Epithelial cell of proximal tubule (primary cell): ENCODE measurements at regions not wholly inside any gene's neighbourhood (a gene's known extent, or its start where the extent isn't known, plus 50 kb on each side); places are given as distances from the start of the nearest gene placed in this dataset.

Source experiments
- DNase-seq: peaks from one replicate; pipeline ENCODE4 v3.0.0-alpha.2; 2011; ENCODE audit warnings: low read depth
- H3K4me3 ChIP-seq: 2 replicates; pipeline ENCODE4 v1.5.1; 2011; ENCODE audit warnings: low read depth, mild to moderate bottlenecking, low read length
- TF ChIP-seq, protein P1 (sequence below): conservative IDR thresholded peaks from 2 replicates; pipeline ENCODE4 v1.5.1; 2012; ENCODE audit warnings: low read depth, mild to moderate bottlenecking, low read length

DNA sequence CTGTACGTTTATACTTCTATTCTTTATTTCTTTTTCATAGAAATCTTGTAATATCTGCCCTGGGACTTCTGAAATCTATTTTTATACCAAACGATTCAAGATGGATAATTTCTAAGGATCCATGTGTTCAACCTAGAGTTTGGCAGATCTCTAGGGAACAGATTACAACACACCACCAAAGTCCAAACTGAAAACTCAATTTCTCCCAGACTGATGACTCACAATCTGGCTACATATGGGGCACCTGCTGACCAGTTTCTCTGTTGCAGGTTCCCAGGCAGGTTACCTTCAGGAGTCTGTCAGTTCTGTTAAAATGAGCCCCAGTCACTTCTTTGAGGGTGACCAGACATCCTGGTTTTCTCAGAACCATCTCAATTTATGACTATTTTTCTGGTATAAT lies 439.4 kb downstream of the GPATCH2 start:
- DNase-seq: no peak
- H3K4me3 ChIP-seq: no peak overlapping the region
- TF ChIP-seq, protein P1, sequence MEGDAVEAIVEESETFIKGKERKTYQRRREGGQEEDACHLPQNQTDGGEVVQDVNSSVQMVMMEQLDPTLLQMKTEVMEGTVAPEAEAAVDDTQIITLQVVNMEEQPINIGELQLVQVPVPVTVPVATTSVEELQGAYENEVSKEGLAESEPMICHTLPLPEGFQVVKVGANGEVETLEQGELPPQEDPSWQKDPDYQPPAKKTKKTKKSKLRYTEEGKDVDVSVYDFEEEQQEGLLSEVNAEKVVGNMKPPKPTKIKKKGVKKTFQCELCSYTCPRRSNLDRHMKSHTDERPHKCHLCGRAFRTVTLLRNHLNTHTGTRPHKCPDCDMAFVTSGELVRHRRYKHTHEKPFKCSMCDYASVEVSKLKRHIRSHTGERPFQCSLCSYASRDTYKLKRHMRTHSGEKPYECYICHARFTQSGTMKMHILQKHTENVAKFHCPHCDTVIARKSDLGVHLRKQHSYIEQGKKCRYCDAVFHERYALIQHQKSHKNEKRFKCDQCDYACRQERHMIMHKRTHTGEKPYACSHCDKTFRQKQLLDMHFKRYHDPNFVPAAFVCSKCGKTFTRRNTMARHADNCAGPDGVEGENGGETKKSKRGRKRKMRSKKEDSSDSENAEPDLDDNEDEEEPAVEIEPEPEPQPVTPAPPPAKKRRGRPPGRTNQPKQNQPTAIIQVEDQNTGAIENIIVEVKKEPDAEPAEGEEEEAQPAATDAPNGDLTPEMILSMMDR: no peak

DNA sequence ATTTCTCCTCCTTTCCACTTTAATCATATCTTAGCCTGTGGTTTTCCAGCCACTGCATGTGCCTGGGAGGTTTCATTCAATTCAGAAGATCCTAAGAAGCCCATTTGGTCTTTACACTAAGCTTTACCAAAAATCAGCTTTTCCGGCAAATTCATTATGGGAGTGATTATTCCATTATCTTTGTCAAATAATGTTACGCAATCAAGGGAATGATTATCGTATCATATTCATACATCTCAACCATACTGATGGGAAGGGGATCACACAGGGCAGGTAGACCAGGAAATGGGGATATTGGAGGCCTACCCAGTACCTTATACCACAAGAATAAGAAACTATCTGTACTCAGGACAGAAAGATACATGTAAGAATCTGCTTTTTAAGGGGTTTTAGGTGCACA lies 440.5 kb downstream of the GPATCH2 start:
- H3K4me3 ChIP-seq: no peak overlapping the region
- TF ChIP-seq, protein P1: no peak
- DNase-seq: no peak

DNA sequence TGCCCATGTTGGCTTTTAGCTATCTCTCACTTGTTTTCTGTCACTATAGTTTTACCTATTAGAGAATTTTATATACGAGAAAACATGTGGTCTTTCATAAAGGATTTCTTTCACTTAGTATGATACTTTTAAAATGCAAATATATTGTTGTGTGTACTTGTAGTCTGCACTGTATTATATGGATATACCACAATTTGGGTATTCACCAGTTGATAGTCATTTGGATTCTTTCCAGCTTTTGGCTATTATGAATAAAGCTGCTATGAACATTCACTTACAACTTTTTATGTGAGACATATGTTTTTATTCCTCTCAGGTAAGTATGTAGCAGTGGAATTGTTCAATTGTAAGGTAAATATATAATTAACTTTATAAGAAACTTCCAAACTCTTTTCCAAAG lies 441.5 kb downstream of the GPATCH2 start:
- TF ChIP-seq, protein P1: no peak
- no peak for DNase-seq
- H3K4me3 ChIP-seq: no peak overlapping the region

DNA sequence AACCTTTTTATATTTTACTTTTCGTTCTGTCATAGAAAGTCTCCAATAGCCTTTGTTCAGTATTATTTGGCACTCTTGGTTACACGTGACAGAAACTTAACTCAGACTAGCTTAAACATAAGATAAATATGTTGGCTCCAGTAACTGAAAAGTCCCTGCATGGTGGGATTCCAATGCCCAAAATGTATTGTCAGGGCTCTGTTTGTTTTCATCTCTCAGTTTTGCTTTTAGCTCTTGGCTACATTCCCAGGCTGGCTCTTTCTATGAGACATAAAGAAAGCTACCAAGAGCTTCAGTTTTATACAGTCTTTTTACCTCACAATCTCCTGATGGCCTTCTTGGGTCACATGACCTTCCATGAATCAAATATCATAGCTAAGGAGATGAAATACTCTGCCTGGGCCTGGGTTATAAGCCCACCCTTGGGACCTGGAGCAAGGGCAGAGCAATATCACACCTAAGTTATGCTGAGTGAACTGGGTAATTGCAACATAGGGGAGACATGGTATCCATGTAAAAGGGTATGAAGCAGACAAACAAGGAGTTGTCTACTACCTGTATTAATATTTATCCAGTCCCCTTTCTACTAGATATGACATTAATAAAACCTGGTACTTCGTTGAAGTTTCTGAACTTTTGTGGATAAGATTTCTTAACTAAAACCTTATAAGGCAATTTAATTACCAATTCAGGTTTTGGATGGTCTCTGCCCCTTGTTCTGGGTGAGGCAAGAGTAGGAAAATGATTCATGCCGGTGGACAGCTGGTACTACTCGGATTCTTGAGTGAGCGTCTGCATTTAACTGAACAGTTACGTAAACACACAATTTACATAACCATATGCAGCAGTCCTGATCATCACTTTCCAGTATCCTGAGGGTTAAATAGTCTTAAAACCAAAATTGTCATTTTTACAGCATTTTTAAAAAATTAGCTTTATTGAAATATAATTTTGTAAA lies 442.3 kb downstream of the GPATCH2 start:
- TF ChIP-seq, protein P1: no peak
- H3K4me3 ChIP-seq: no peak overlapping the region
- DNase-seq: no peak

DNA sequence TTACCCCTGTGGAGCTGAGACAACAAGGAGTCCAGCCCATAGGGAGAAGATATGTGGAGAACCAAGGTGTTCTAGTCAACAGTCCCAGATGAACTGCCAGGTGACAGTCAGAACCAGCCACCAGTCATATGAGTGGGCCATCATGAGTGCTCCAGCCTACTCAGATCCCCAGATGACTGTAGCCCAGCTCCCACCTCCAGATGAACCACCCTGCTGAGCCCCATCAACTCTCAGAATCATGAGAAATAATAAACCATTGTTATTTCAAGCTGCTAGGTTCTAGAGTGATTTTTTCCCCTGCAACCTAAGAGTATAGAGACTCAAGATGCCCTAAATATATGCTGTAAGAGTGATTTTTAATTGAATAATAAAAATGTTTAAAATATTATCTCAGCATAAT lies 444.2 kb downstream of the GPATCH2 start:
- TF ChIP-seq, protein P1: no peak
- no peak for DNase-seq
- no peak overlapping the region for H3K4me3 ChIP-seq

DNA sequence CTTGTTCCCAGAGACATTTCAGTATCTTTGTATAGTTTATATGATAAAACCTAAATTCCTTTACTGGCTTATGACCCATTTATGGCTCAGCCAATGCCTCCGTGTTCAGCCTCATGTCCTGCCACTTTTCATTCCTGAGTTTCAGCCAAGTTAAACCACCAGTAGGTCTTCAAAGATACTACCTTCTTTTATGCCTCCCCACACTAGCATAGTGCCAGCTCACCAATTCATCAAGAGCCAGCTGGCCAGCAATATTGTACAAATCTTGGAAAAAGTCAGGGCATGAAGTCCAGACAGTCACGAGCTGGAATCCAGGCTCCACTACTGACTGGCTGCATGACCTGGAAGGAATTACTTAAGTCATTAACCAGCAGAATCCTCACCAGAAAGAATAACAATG lies 446.0 kb downstream of the GPATCH2 start:
- no peak overlapping the region for H3K4me3 ChIP-seq
- TF ChIP-seq, protein P1: no peak
- no peak for DNase-seq

DNA sequence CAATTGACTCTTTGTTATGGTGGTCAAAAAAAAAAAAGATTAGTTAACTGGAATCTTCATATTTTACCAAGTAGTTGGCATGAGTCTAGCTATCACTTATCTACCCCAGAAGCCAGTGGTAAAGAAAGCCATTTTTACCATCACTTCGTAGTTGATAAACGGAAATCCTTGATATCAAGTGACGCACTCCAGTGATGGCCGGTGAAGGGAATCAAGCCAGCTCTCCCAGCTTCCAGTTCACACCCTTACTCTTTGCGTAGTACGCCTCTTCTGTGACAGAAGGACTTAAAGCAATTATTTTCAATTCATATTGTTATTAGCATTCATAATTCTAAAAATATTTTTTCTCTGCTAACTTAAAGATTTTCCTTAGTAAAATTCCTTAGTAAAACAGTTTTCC lies 447.9 kb downstream of the GPATCH2 start:
- TF ChIP-seq, protein P1: no peak
- no peak for DNase-seq
- H3K4me3 ChIP-seq: no peak overlapping the region
